H1 (cell line): ENCODE measurements at regions not wholly inside any gene's neighbourhood (a gene's known extent, or its start where the extent isn't known, plus 50 kb on each side); places are given as distances from the start of the nearest gene placed in this dataset.

Experiments
- ASH2L ChIP-seq: fragments of 200-600, 300-600 bp; sonication (generic); IDR thresholded peaks from one replicate; pipeline ENCODE4 v1.7.1; 2017; ENCODE audit warnings: low read length
- CHD7 ChIP-seq: fragments of 300-600 bp; sonication (generic); IDR thresholded peaks from 2 replicates; pipeline ENCODE4 v1.7.1; 2012; ENCODE audit warnings: low read length, moderate library complexity, mild to moderate bottlenecking, inconsistent platforms; ENCODE audit not compliant: insufficient replicate concordance
- HDAC6 ChIP-seq: IDR thresholded peaks from one replicate; pipeline ENCODE4 v1.7.1; 2012; ENCODE audit warnings: low read depth, mild to moderate bottlenecking, inconsistent platforms, low read length, moderate library complexity
- JUND ChIP-seq: IDR thresholded peaks from 2 replicates; pipeline ENCODE4 v1.6.1; 2011; ENCODE audit warnings: mild to moderate bottlenecking, improper control_type of control experiment, low read length
- SAP30 ChIP-seq: fragments of 300-600 bp; sonication (generic); IDR thresholded peaks from 2 replicates; pipeline ENCODE4 v1.7.1; 2012; ENCODE audit warnings: low read length, moderate library complexity, mild to moderate bottlenecking, inconsistent platforms; ENCODE audit not compliant: insufficient read depth, insufficient replicate concordance
- USF2 ChIP-seq: IDR thresholded peaks from 2 replicates; pipeline ENCODE4 v1.6.1; 2011; ENCODE audit warnings: low read length, improper control_type of control experiment

GRCh38 chr7:10085231-10085630 is 888.4 kb upstream of the PHF14 start (continued):
- TF ChIP-seq CHD7 (no peak), JUND (no peak), SAP30 (no peak), ASH2L (no peak), HDAC6 (no peak), USF2 (no peak)
